Thoracic aorta (tissue), 2 donors: ENCODE measurements at regions not wholly inside any gene's neighbourhood (a gene's known extent, or its start where the extent isn't known, plus 50 kb on each side); places are given as distances from the start of the nearest gene placed in this dataset.
A peak's percentile ranks its signal among the peaks of the same experiment; 100 is the strongest.

Experiments used
- ATAC-seq: fragments of 150-250 bp; one replicate; pipeline ENCODE4 v1.8.0; 2017; ENCODE audit warnings: low read depth; ENCODE audit not compliant: insufficient number of reproducible peaks, low FRiP score
- DNase-seq: peaks from one replicate; pipeline ENCODE4 v3.0.0-alpha.2; 2020; ENCODE audit warnings: low spot score
- H3K27ac ChIP-seq, 2 donors: fragments of 200-600 bp; sonication (generic); 1 replicate in 1 of 2; 2 replicates in 1 of 2; pipeline ENCODE4 v1.5.1; 2016; ENCODE audit warnings: mild to moderate bottlenecking in 2 of 2, moderate library complexity in 2 of 2
- H3K27me3 ChIP-seq: fragments of 200-600 bp; sonication (generic); replicated peaks from 2 replicates; pipeline ENCODE4 v1.6.0; 2016; ENCODE audit warnings: mild to moderate bottlenecking; ENCODE audit not compliant: insufficient read depth
- H3K36me3 ChIP-seq: fragments of 200-600 bp; sonication (generic); one replicate; pipeline ENCODE4 v1.5.1; 2016
- H3K4me1 ChIP-seq, 2 donors: fragments of 200-600 bp; sonication (generic); 1 replicate in 1 of 2; 2 replicates in 1 of 2; pipeline versions ENCODE4 v1.5.1 to v1.6.0; 2016; ENCODE audit warnings: low read depth in 2 of 2, mild to moderate bottlenecking in 1 of 2; ENCODE audit not compliant: control insufficient read depth in 1 of 2
- H3K4me3 ChIP-seq: fragments of 200-600 bp; sonication (generic); 2 replicates; pipeline ENCODE4 v1.5.1; 2016; ENCODE audit warnings: mild to moderate bottlenecking
- H3K9me3 ChIP-seq: fragments of 200-600 bp; sonication (generic); 2 replicates; pipeline ENCODE4 v1.5.1; 2016
- CTCF ChIP-seq: fragments of 200-600 bp; sonication (generic); IDR thresholded peaks from one replicate; pipeline ENCODE4 v1.5.1; 2019; ENCODE audit warnings: antibody characterized with exemption

GRCh38 chr9:78821126-78821822, 524.3 kb downstream of the PSAT1 start:
- H3K4me3 ChIP-seq: no peak overlapping the region
- H3K36me3 ChIP-seq: no peaks in the 10 kb centered on the region
- H3K27me3 ChIP-seq: no peaks in the 10 kb centered on the region
- DNase-seq (no peak), ATAC-seq (no peak)
- H3K4me1 ChIP-seq: no peaks in the 10 kb centered on the region
- H3K9me3 ChIP-seq: no peaks in the 10 kb centered on the region
- no peak overlapping the region for H3K27ac ChIP-seq
- TF ChIP-seq CTCF: peak; percentile 27

GRCh38 chr9:78826527-78826926, 529.6 kb downstream of the PSAT1 start:
- no peaks in the 10 kb centered on the region for H3K36me3 ChIP-seq
- TF ChIP-seq CTCF: no peak
- no peak for ATAC-seq
- no peaks in the 10 kb centered on the region for H3K4me1 ChIP-seq
- no peak overlapping the region for H3K4me3 ChIP-seq
- no peak overlapping the region for H3K27ac ChIP-seq
- H3K27me3 ChIP-seq: no peaks in the 10 kb centered on the region
- no peaks in the 10 kb centered on the region for H3K9me3 ChIP-seq
- no peak for DNase-seq

- Histone ChIP-seq H3K27ac (no peak overlapping the region), H3K9me3 (no peaks in the 10 kb centered on the region), H3K4me1 (no peaks in the 10 kb centered on the region), H3K27me3 (no peaks in the 10 kb centered on the region), H3K4me3 (no peak overlapping the region), H3K36me3 (no peaks in the 10 kb centered on the region)
- TF ChIP-seq CTCF: no peak
- no peak for ATAC-seq
- DNase-seq: no peak
These were observed 531.6 kb downstream of the PSAT1 start for GRCh38 chr9:78828521-78828920.

GRCh38 chr9:78830301-78830700, 533.4 kb downstream of the PSAT1 start:
- no peak overlapping the region for H3K4me3 ChIP-seq
- ATAC-seq (no peak), DNase-seq (no peak)
- TF ChIP-seq CTCF: no peak
- H3K27ac ChIP-seq: no peak overlapping the region
- H3K27me3 ChIP-seq: no peaks in the 10 kb centered on the region
- no peaks in the 10 kb centered on the region for H3K4me1 ChIP-seq
- no peaks in the 10 kb centered on the region for H3K36me3 ChIP-seq
- no peaks in the 10 kb centered on the region for H3K9me3 ChIP-seq

- no peaks in the 10 kb centered on the region for H3K9me3 ChIP-seq
- no peaks in the 10 kb centered on the region for H3K27me3 ChIP-seq
- H3K4me3 ChIP-seq: no peak overlapping the region
- no peak for TF ChIP-seq CTCF
- DNase-seq (no peak), ATAC-seq (no peak)
- H3K36me3 ChIP-seq: no peaks in the 10 kb centered on the region
- H3K27ac ChIP-seq: no peak overlapping the region
- no peaks in the 10 kb centered on the region for H3K4me1 ChIP-seq
These were observed 534.8 kb downstream of the PSAT1 start for GRCh38 chr9:78831726-78832125.
